GM12878 (cell line): ENCODE measurements at regions not wholly inside any gene's neighbourhood (a gene's known extent, or its start where the extent isn't known, plus 50 kb on each side); places are given as distances from the start of the nearest gene placed in this dataset.

ENCODE experiments used
- ATAC-seq: fragments of 200-7000 bp; cut with Tn5 transposase; 3 replicates; pipeline ENCODE4 v1.9.1; 2020; ENCODE audit warnings: mild to moderate bottlenecking, moderate library complexity
- BruUV-seq: library from RNA; stranded (reverse); fragments of 400-500 nt; replicated peaks from 2 replicates; lab custom pipeline; 2021; lab: Mats Ljungman, UMichigan
- CTCF ChIA-PET: fragments of 300-600 bp; sonication (Branson Sonifier 250); formaldehyde crosslinking; extraction: SDS; loops from one replicate; lab custom pipeline; 2021; ENCODE audit warnings: inconsistent platforms; lab: Yijun Ruan, JAX
- POLR2A ChIA-PET: fragments of 350-600 bp; formaldehyde crosslinking; extraction: SDS; loops from one replicate; lab custom pipeline; 2021; ENCODE audit warnings: inconsistent platforms; lab: Charles Lee
- RAD21 ChIA-PET: fragments of 300-600 bp; sonication (Branson Sonifier 250); formaldehyde crosslinking; loops from one replicate; lab custom pipeline; 2023; ENCODE audit warnings: antibody characterized with exemption; ENCODE audit not compliant: unreplicated experiment; lab: Charles Lee
- SMC1A ChIA-PET: fragments of 300-600 bp; sonication (Branson Sonifier 250); formaldehyde crosslinking; loops from one replicate; lab custom pipeline; 2023; ENCODE audit not compliant: unreplicated experiment, uncharacterized antibody; lab: Charles Lee
- DNase-seq: peaks from one replicate; pipeline ENCODE4 v3.0.0-alpha.2; 2011; ENCODE audit warnings: low read depth, low spot score
- FAIRE-seq: peaks from 3 replicates; lab custom pipeline; 2011; peaks lifted over from hg19 to GRCh38; lab: Jason Lieb, UNC
- H2AFZ ChIP-seq: 2 replicates; pipeline ENCODE4 v1.6.0; 2011; ENCODE audit warnings: low read depth, low read length, control low read depth; ENCODE audit not compliant: control insufficient read depth
- H3K27ac ChIP-seq: 2 replicates; pipeline ENCODE4 v1.5.1; 2011; ENCODE audit warnings: control low read depth; ENCODE audit not compliant: control insufficient read depth, insufficient read depth
- H3K27me3 ChIP-seq, 2 experiments: replicated peaks in 1 of 2; 2 replicates each; pipeline versions ENCODE4 v1.6.0 to v1.6.1; 2011; ENCODE audit warnings: low read length in 1 of 2; ENCODE audit not compliant: control insufficient read depth in 2 of 2, insufficient read depth in 2 of 2
- H3K36me3 ChIP-seq, 2 experiments: 2 replicates each; pipeline ENCODE4 v1.5.1; 2011; ENCODE audit warnings: low read length in 1 of 2; ENCODE audit not compliant: control insufficient read depth in 2 of 2, insufficient read depth in 2 of 2
- H3K4me1 ChIP-seq: 2 replicates; pipeline ENCODE4 v1.6.1; 2011; ENCODE audit warnings: mild to moderate bottlenecking, low read length, moderate library complexity, mixed read lengths; ENCODE audit not compliant: control insufficient read depth, insufficient read depth
- H3K4me2 ChIP-seq: 2 replicates; pipeline ENCODE4 v1.6.0; 2011; ENCODE audit warnings: control low read depth; ENCODE audit not compliant: control insufficient read depth, insufficient read depth
- H3K4me3 ChIP-seq: fragments of 200-600 bp; sonication (generic); 2 replicates; pipeline ENCODE4 v1.5.1; 2016
- H3K79me2 ChIP-seq: 2 replicates; pipeline ENCODE4 v1.6.0; 2011; ENCODE audit warnings: low read length; ENCODE audit not compliant: control insufficient read depth, insufficient read depth
- H3K9ac ChIP-seq: 2 replicates; pipeline ENCODE4 v1.8.0; 2011; ENCODE audit warnings: low read length, control low read depth, mixed read lengths; ENCODE audit not compliant: control insufficient read depth, insufficient read depth
- H3K9me3 ChIP-seq: replicated peaks from 3 replicates; pipeline ENCODE4 v1.5.1; 2011; ENCODE audit warnings: mild to moderate bottlenecking, low read length; ENCODE audit not compliant: control insufficient read depth, insufficient read depth
- H4K20me1 ChIP-seq: 2 replicates; pipeline ENCODE4 v1.6.0; 2011; ENCODE audit not compliant: control insufficient read depth, insufficient read depth
- CHD1 ChIP-seq: IDR thresholded peaks from 2 replicates; pipeline ENCODE4 v1.6.1; 2012; ENCODE audit warnings: low read depth, low read length, improper control_type of control experiment
- CTCF ChIP-seq, 3 experiments: IDR thresholded peaks in 2 of 3; conservative IDR thresholded peaks in 1 of 3; 2 replicates each; pipeline ENCODE4 v1.5.1; 2011; ENCODE audit warnings: low read depth in 3 of 3, low read length in 3 of 3, mild to moderate bottlenecking in 3 of 3, control low read depth in 2 of 3, moderate library complexity in 2 of 3, inconsistent platforms in 1 of 3, mixed read lengths in 1 of 3; ENCODE audit not compliant: control insufficient read depth in 2 of 3, insufficient read depth in 1 of 3; ENCODE audit errors: extremely low read depth in 1 of 3
- ELK1 ChIP-seq: IDR thresholded peaks from 2 replicates; pipeline ENCODE4 v1.6.1; 2012; ENCODE audit warnings: low read depth, low read length, improper control_type of control experiment
- FOS ChIP-seq: IDR thresholded peaks from 3 replicates; pipeline ENCODE4 v1.6.1; 2011; ENCODE audit warnings: borderline replicate concordance; ENCODE audit not compliant: insufficient read length; ENCODE audit errors: extremely low read depth
- FOXK2 ChIP-seq: fragments of 450-650 bp; IDR thresholded peaks from 2 replicates; pipeline ENCODE4 v1.6.1; 2017; ENCODE audit warnings: mild to moderate bottlenecking, moderate library complexity
- HDAC6 ChIP-seq: fragments of 200-600 bp; sonication (generic); IDR thresholded peaks from one replicate; pipeline ENCODE4 v1.8.0; 2017; ENCODE audit warnings: antibody characterized with exemption; ENCODE audit not compliant: unreplicated experiment
- HDGF ChIP-seq: fragments of 450-650 bp; IDR thresholded peaks from 2 replicates; pipeline ENCODE4 v1.6.1; 2016; ENCODE audit warnings: antibody characterized with exemption
- IRF3 ChIP-seq: fragments of 450-650 bp; IDR thresholded peaks from 2 replicates; pipeline ENCODE4 v1.6.1; 2014; ENCODE audit warnings: mild to moderate bottlenecking
- MEF2B ChIP-seq: fragments of 450-650 bp; IDR thresholded peaks from 2 replicates; pipeline ENCODE4 v1.6.1; 2018; ENCODE audit warnings: mild to moderate bottlenecking, moderate library complexity; ENCODE audit not compliant: partially characterized antibody, poor library complexity, severe bottlenecking
- PAX8 ChIP-seq: fragments of 450-650 bp; IDR thresholded peaks from 2 replicates; pipeline ENCODE4 v1.6.1; 2017; ENCODE audit warnings: mild to moderate bottlenecking, moderate library complexity
- POU2F2 ChIP-seq: IDR thresholded peaks from 3 replicates; pipeline ENCODE4 v1.6.1; 2011; ENCODE audit warnings: low read depth, mild to moderate bottlenecking, low read length, borderline replicate concordance
- ZNF622 ChIP-seq: fragments of 450-650 bp; IDR thresholded peaks from 2 replicates; pipeline ENCODE4 v1.6.1; 2017; ENCODE audit warnings: mild to moderate bottlenecking, inconsistent platforms
- WGBS: methylation state at CpG from one replicate; pipeline ENCODE4 v1.1.6; 2016; ENCODE audit warnings: low lambda C conversion rate; ENCODE audit not compliant: insufficient replicate concordance, insufficient coverage; ENCODE audit errors: missing lambda C conversion rate; 5-methylcytosine and 5-hydroxymethylcytosine counted together
- in situ Hi-C: fragments of 300-500 bp; cut with MboI; formaldehyde crosslinking; loops from 9 replicates; pipeline ENCODE4 v1.14.3; 2018; ENCODE audit warnings: mixed read lengths
- intact Hi-C: fragments of 100-400 bp; cut with micrococcal nuclease; formaldehyde crosslinking; loops from one replicate; pipeline ENCODE4 v1.14.2; 2022; ENCODE audit not compliant: unreplicated experiment

- SMC1A ChIA-PET = no interaction called here
- H3K36me3 ChIP-seq = no peaks in the 10 kb centered on the region
- BruUV-seq = no TSS peak
- in situ Hi-C loops = no loop called here
- TF ChIP-seq ZNF622 (no peak), FOXK2 (no peak), IRF3 (no peak), FOS (no peak), ELK1 (no peak), POU2F2 (no peak), CHD1 (no peak), CTCF (IDR thresholded peaks at IDR 0.05 in 2 of 3, conservative IDR thresholded peaks at IDR 0.05 in 1 of 3; ENCODE audit: control insufficient read depth in 2 of 3, extremely low read depth in 1 of 3, insufficient read depth in 1 of 3, low read depth in 3 of 3, low read length in 3 of 3) (no peak), HDAC6 (no peak), MEF2B (no peak), HDGF (no peak), PAX8 (no peak)
- RAD21 ChIA-PET = no interaction called here
- no peak for DNase-seq
- no peak overlapping the region for H2AFZ ChIP-seq
- H3K79me2 ChIP-seq = no peaks in the 10 kb centered on the region
- no peaks in the 10 kb centered on the region for H3K27me3 ChIP-seq
- CTCF ChIA-PET = no interaction called here
- no peaks in the 10 kb centered on the region for H4K20me1 ChIP-seq
- H3K4me3 ChIP-seq = no peak overlapping the region
- no peaks in the 10 kb centered on the region for H3K4me1 ChIP-seq
- WGBS = 0% methylated on average over 3 of the region's 3 CpGs
- POLR2A ChIA-PET = no interaction called here
- no peak for FAIRE-seq
- intact Hi-C loops = no loop called here
- no peak for ATAC-seq
- no peak overlapping the region for H3K9ac ChIP-seq
- no peak overlapping the region for H3K4me2 ChIP-seq
- no peaks in the 10 kb centered on the region for H3K9me3 ChIP-seq
- no peak overlapping the region for H3K27ac ChIP-seq
These were observed 130.7 kb upstream of the GAS1 start for GRCh38 chr9:87077986-87078385.
